Pancreas (tissue), 10 donors: ENCODE measurements at regions not wholly inside any gene's neighbourhood (a gene's known extent, or its start where the extent isn't known, plus 50 kb on each side); places are given as distances from the start of the nearest gene placed in this dataset.

Experiments used
- ATAC-seq, 4 donors: fragments of 200-7000 bp; cut with Tn5 transposase; one replicate each; pipeline versions ENCODE4 v1.8.0 to v1.9.1; 2020; ENCODE audit warnings: mild to moderate bottlenecking in 4 of 4, moderate library complexity in 4 of 4
- DNase-seq, 6 donors: peaks; one replicate each; pipeline ENCODE4 v3.0.0-alpha.2; 2020
- FAIRE-seq: peaks from 2 replicates; lab custom pipeline; 2012; peaks lifted over from hg19 to GRCh38; lab: Jason Lieb, UNC
- H3K27ac ChIP-seq, 4 donors: fragments of 200-600 bp; sonication (generic); 1 replicate in 3 of 4; 2 replicates in 1 of 4; pipeline versions ENCODE4 v1.5.0 to v1.8.0; 2020
- H3K27me3 ChIP-seq, 4 donors: fragments of 200-600 bp; one replicate each; pipeline ENCODE4 v1.8.0; 2021
- H3K36me3 ChIP-seq, 3 donors: fragments of 200-600 bp; sonication (generic) in 1 of 3; one replicate each; pipeline versions ENCODE4 v1.5.0 to v1.8.0; 2020 to 2021
- H3K4me1 ChIP-seq, 3 donors: fragments of 200-600 bp; one replicate each; pipeline ENCODE4 v1.8.0; 2021
- H3K4me3 ChIP-seq, 4 donors: fragments of 200-600 bp; sonication (generic) in 2 of 4; one replicate each; pipeline versions ENCODE4 v1.5.0 to v1.8.0; 2020 to 2021
- H3K9me3 ChIP-seq, 4 donors: fragments of 200-600 bp; one replicate each; pipeline ENCODE4 v1.8.0; 2021
- WGBS, 2 donors: extraction: QIAGEN DNeasy Blood & Tissue Kit; methylation state at CpG; one replicate each; pipeline ENCODE4 v1.1.7; 2013; 5-methylcytosine and 5-hydroxymethylcytosine counted together
- intact Hi-C, 3 donors: fragments of 100-400 bp; cut with DNase I; formaldehyde crosslinking; loops; one replicate each; pipeline versions ENCODE4 v1.11.1 to v1.14.2; 2022
- TF ChIP-seq, protein P1 (sequence below), 4 donors: fragments of 200-600 bp; sonication (generic) in 3 of 4; IDR thresholded peaks; one replicate each; pipeline versions ENCODE4 v1.5.0 to v1.8.0; 2021; ENCODE audit warnings: antibody characterized with exemption in 4 of 4
- donor health status: healthy with polysubstance abuse.
- donor health status: DM: no; HTN: no; CAD: no; lungs with moderate emphysema.
- donor health status: DM: no; HTN: no; CAD: no.
- donor health status: control.
- donor health status: control.
- donor health status: Bipolar disorder and iron deficiency.
- donor health status: DM: yes; HTN: yes; CAD: no.
- donor health status: DM: no; HTN: no; CAD: no.
- donor health status: DM: no; HTN: no; CAD: no.
- donor health status: DM: yes; HTN: yes; CAD: no.

- Histone ChIP-seq H3K9me3 (no peaks in the 10 kb centered on the region), H3K27ac (no peak overlapping the region), H3K4me3 (no peak overlapping the region), H3K4me1 (peaks cover 2 to 21% (median 10%) of the 10 kb centered on the region in 3 donors), H3K27me3 (no peaks in the 10 kb centered on the region), H3K36me3 (no peaks in the 10 kb centered on the region)
- DNase-seq = no peak
- TF ChIP-seq, protein P1, sequence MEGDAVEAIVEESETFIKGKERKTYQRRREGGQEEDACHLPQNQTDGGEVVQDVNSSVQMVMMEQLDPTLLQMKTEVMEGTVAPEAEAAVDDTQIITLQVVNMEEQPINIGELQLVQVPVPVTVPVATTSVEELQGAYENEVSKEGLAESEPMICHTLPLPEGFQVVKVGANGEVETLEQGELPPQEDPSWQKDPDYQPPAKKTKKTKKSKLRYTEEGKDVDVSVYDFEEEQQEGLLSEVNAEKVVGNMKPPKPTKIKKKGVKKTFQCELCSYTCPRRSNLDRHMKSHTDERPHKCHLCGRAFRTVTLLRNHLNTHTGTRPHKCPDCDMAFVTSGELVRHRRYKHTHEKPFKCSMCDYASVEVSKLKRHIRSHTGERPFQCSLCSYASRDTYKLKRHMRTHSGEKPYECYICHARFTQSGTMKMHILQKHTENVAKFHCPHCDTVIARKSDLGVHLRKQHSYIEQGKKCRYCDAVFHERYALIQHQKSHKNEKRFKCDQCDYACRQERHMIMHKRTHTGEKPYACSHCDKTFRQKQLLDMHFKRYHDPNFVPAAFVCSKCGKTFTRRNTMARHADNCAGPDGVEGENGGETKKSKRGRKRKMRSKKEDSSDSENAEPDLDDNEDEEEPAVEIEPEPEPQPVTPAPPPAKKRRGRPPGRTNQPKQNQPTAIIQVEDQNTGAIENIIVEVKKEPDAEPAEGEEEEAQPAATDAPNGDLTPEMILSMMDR (IDR thresholded peaks at IDR 0.05) = no peak
- intact Hi-C loops = no loop called here
- WGBS, 2 donors = 33 to 34% methylated on average over 1 of the region's 1 CpG
- no peak for FAIRE-seq
- no peak for ATAC-seq
Observed at GRCh38 chr21:15130751-15131150, 66.0 kb upstream of the NRIP1 start.

DNA sequence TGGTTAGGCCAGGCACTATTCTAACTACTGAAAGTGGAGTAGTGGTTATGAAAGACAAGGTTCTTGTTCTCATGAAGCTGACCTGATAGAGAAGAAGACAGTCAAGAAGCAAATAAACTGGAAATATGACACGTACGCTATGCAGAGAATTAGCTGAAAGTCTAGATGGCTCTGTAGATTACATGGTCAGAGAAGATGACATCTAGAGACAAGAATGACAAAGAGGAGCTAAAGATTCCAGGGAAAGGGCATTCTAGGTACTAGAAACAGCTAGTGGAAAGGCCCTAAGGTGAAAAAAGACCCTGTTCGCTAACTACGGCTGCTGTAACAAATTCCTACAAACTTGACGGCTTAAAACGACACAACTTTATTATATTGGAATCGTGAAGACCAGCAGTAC lies 68.0 kb upstream of the NRIP1 start:
- DNase-seq (no peak), ATAC-seq (no peak), FAIRE-seq (no peak)
- intact Hi-C loops = no loop called here
- no peaks in the 10 kb centered on the region for H3K27me3 ChIP-seq
- H3K4me3 ChIP-seq = no peak overlapping the region
- H3K4me1 ChIP-seq = peaks cover 2 to 22% (median 15%) of the 10 kb centered on the region in 3 donors
- no peaks in the 10 kb centered on the region for H3K36me3 ChIP-seq
- no peak overlapping the region for H3K27ac ChIP-seq
- TF ChIP-seq, protein P1 (IDR thresholded peaks at IDR 0.05) = no peak
- no peaks in the 10 kb centered on the region for H3K9me3 ChIP-seq
- WGBS, 2 donors = 94 to 96% methylated on average over 7 of the region's 7 CpGs

- FAIRE-seq (no peak), ATAC-seq (peak in 3 of 4 donors; percentile 58 to 77 (median 62)), DNase-seq (peak in 1 of 6 donors; percentile 30)
- H3K27ac ChIP-seq = peak overlapping the region in 1 of 4 donors; percentile 8
- no peaks in the 10 kb centered on the region for H3K36me3 ChIP-seq
- intact Hi-C loops = no loop called here
- H3K4me1 ChIP-seq = peaks cover 15 to 41% (median 34%) of the 10 kb centered on the region in 3 donors
- H3K4me3 ChIP-seq = no peak overlapping the region
- TF ChIP-seq, protein P1 (IDR thresholded peaks at IDR 0.05) = no peak
- WGBS, 2 donors = 36 to 41% methylated on average over 7 of the region's 7 CpGs
- no peaks in the 10 kb centered on the region for H3K27me3 ChIP-seq
- H3K9me3 ChIP-seq = no peaks in the 10 kb centered on the region
Observed at GRCh38 chr21:15134701-15135470, 70.1 kb upstream of the NRIP1 start.

DNA sequence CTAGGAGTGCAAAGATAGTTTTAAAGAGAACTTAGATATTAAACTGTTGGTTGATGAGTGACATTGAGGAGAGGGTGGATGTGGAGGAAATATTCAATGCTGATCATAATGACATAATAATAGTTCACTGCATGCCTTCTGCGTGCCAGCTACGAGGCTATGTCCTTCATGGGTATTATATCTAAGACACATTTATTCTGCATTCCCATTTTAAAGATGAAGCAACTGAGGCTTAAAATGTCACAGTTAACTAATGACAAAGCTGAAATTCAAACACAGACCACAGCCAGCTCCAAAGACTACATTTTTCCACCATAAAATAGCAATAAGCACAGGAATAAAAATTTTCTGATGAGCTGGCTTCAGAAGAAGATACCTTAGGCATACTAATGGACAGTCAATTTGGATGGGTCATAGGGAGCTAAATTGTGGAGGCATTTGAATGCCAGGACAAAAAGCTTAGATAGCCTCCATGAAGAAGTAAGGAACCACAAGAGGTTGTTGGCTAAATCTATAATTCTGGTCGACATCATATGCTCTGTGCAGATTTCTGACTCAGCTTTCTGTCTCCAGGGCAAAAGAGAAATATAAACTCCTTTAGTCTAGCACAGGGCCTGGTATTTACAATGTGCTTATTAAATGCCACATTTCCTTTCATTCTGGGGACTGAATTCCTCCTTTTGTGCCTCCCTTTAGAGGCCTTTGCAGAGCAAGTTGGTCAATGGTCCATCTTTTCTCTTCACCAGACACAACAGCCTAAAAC lies 71.2 kb upstream of the NRIP1 start:
- H3K4me3 ChIP-seq = no peak overlapping the region
- 93 to 97% methylated on average over 3 of the region's 3 CpGs for WGBS, 2 donors
- TF ChIP-seq, protein P1 (IDR thresholded peaks at IDR 0.05) = no peak
- ATAC-seq = no peak
- DNase-seq = no peak
- H3K4me1 ChIP-seq = peaks cover 15 to 44% (median 38%) of the 10 kb centered on the region in 3 donors
- FAIRE-seq = no peak
- intact Hi-C loops = no loop called here
- H3K27ac ChIP-seq = no peak overlapping the region
- H3K9me3 ChIP-seq = no peaks in the 10 kb centered on the region
- no peaks in the 10 kb centered on the region for H3K36me3 ChIP-seq
- H3K27me3 ChIP-seq = no peaks in the 10 kb centered on the region
